ENCODE measurements at regions not wholly inside any gene's neighbourhood (a gene's known extent, or its start where the extent isn't known, plus 50 kb on each side); places are given as distances from the start of the nearest gene placed in this dataset.

GRCh38 chr2:208985644-208986043 is 438.2 kb upstream of the MAP2 start:
- no TSS peak for BruUV-seq (replicated peaks)
- no peak overlapping the region for H2AFZ ChIP-seq (ENCODE audit: low read length)
- intact Hi-C loops (cut with micrococcal nuclease) = no loop called here
- no peaks in the 10 kb centered on the region for H3K9me2 ChIP-seq (replicated peaks; ENCODE audit: low read length)
- no peaks in the 10 kb centered on the region for H3K27me3 ChIP-seq (ENCODE audit: low read length)
- no peaks in the 10 kb centered on the region for H3K4me1 ChIP-seq (ENCODE audit: insufficient read depth, low read length)
- H3K27ac ChIP-seq (ENCODE audit: low read length) = no peak overlapping the region
- no peak for TF ChIP-seq EZH2phosphoT487 (IDR thresholded peaks at IDR 0.05; ENCODE audit: borderline replicate concordance, low read length)
- TF ChIP-seq CTCF (conservative IDR thresholded peaks at IDR 0.05; ENCODE audit: low read depth, low read length) = no peak
- no peak for TF ChIP-seq EZH2 (IDR thresholded peaks at IDR 0.05; ENCODE audit: low read length, unreplicated experiment)
- no peaks in the 10 kb centered on the region for H3K9me3 ChIP-seq (ENCODE audit: low read length)
- ChIA-PET POLR2A (ENCODE audit: unreplicated experiment) (no interaction called here), CTCF (no interaction called here)
- no peak for ATAC-seq
- H4K20me1 ChIP-seq (ENCODE audit: low read length) = no peaks in the 10 kb centered on the region
- DNase-seq = no peak
- H3K79me2 ChIP-seq (ENCODE audit: low read length) = no peaks in the 10 kb centered on the region
- H3K4me3 ChIP-seq (ENCODE audit: low read length) = no peak overlapping the region
- no peak overlapping the region for H3K9ac ChIP-seq (ENCODE audit: low read length)
- H3K4me2 ChIP-seq (ENCODE audit: low read length) = no peak overlapping the region
- H3K36me3 ChIP-seq (ENCODE audit: low read depth, low read length) = no peaks in the 10 kb centered on the region
- H3F3A ChIP-seq (ENCODE audit: low read length, unreplicated experiment) = no peaks in the 10 kb centered on the region

DNA sequence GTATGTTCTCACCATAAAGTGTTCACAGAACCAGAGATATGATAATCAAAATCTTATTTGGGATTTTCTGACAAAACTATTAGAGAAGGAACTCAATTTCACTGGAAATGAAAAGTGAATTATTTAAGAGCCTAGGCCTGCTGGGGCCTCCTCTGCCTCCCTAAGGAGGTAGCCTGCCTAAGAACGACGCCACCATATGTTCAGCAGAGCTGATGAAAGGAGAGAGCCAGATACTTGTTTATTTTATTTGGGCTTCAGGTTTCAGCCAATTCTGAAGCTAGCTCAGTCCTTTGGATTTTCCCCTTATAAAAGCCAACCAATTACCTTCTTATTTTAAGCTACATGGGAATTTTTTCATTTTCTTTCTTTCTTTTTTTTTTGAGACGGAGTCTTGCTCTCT is 433.1 kb upstream of the MAP2 start:
- H3K9me3 ChIP-seq (ENCODE audit: low read length) = no peaks in the 10 kb centered on the region
- no peak overlapping the region for H3K27ac ChIP-seq (ENCODE audit: low read length)
- H2AFZ ChIP-seq (ENCODE audit: low read length) = no peak overlapping the region
- no peaks in the 10 kb centered on the region for H3K36me3 ChIP-seq (ENCODE audit: low read depth, low read length)
- intact Hi-C loops (cut with micrococcal nuclease) = no loop called here
- ChIA-PET POLR2A (ENCODE audit: unreplicated experiment) (no interaction called here), CTCF (no interaction called here)
- ATAC-seq = no peak
- H3K9me2 ChIP-seq (replicated peaks; ENCODE audit: low read length) = no peaks in the 10 kb centered on the region
- H3K9ac ChIP-seq (ENCODE audit: low read length) = no peak overlapping the region
- DNase-seq = no peak
- BruUV-seq (replicated peaks) = no TSS peak
- no peaks in the 10 kb centered on the region for H3K79me2 ChIP-seq (ENCODE audit: low read length)
- no peak overlapping the region for H3K4me2 ChIP-seq (ENCODE audit: low read length)
- no peaks in the 10 kb centered on the region for H3K27me3 ChIP-seq (ENCODE audit: low read length)
- no peak overlapping the region for H3K4me3 ChIP-seq (ENCODE audit: low read length)
- H4K20me1 ChIP-seq (ENCODE audit: low read length) = no peaks in the 10 kb centered on the region
- TF ChIP-seq EZH2phosphoT487 (IDR thresholded peaks at IDR 0.05; ENCODE audit: borderline replicate concordance, low read length) = no peak
- no peaks in the 10 kb centered on the region for H3K4me1 ChIP-seq (ENCODE audit: insufficient read depth, low read length)
- H3F3A ChIP-seq (ENCODE audit: low read length, unreplicated experiment) = no peaks in the 10 kb centered on the region

DNA sequence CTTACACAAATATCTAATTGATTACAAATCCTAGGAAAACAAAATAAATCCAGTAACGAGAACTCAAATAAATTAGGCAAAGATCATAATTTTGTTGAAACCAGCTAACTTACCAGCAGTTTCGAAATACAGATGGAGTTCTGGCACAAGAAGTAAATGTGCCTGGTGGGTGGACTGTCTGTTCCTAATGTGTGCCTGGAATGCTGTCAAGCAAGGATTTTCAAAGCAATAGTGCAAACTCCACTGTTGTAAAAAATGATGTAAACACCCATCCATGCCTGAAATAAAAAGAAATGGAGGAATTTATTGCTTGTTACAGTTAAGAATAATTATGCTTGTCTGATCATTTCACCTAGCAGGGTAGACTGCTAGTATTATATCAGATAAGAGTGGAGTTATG is 423.9 kb upstream of the MAP2 start:
- Histone ChIP-seq H3K4me2 (ENCODE audit: low read length) (no peak overlapping the region), H3K9me3 (ENCODE audit: low read length) (peaks cover 4% of the 10 kb centered on the region; the same call in 1 of the 2 replicates), H3K9me2 (replicated peaks; ENCODE audit: low read length) (no peaks in the 10 kb centered on the region), H3K4me1 (ENCODE audit: insufficient read depth, low read length) (no peaks in the 10 kb centered on the region), H2AFZ (ENCODE audit: low read length) (no peak overlapping the region), H3K27me3 (ENCODE audit: low read length) (no peaks in the 10 kb centered on the region), H4K20me1 (ENCODE audit: low read length) (no peaks in the 10 kb centered on the region), H3K9ac (ENCODE audit: low read length) (no peak overlapping the region), H3K79me2 (ENCODE audit: low read length) (no peaks in the 10 kb centered on the region), H3K4me3 (ENCODE audit: low read length) (no peak overlapping the region), H3F3A (ENCODE audit: low read length, unreplicated experiment) (no peaks in the 10 kb centered on the region), H3K27ac (ENCODE audit: low read length) (no peak overlapping the region), H3K36me3 (ENCODE audit: low read depth, low read length) (no peaks in the 10 kb centered on the region)
- DNase-seq (no peak), ATAC-seq (no peak)
- TF ChIP-seq CTCF (conservative IDR thresholded peaks at IDR 0.05; ENCODE audit: low read depth, low read length) = no peak
- TF ChIP-seq EZH2phosphoT487 (IDR thresholded peaks at IDR 0.05; ENCODE audit: borderline replicate concordance, low read length) = no peak
- TF ChIP-seq EZH2 (IDR thresholded peaks at IDR 0.05; ENCODE audit: low read length, unreplicated experiment) = no peak
- POLR2A ChIA-PET (ENCODE audit: unreplicated experiment) = no interaction called here
- no TSS peak for BruUV-seq (replicated peaks)
- intact Hi-C loops (cut with micrococcal nuclease) = no loop called here
- CTCF ChIA-PET = no interaction called here

All from PC-3 (cell line).